HCT116 (cell line): ENCODE measurements at regions not wholly inside any gene's neighbourhood (a gene's known extent, or its start where the extent isn't known, plus 50 kb on each side); places are given as distances from the start of the nearest gene placed in this dataset.

Source experiments
- ZBTB33 ChIP-seq: IDR thresholded peaks from 2 replicates; pipeline ENCODE4 v1.6.1; 2011; ENCODE audit warnings: mild to moderate bottlenecking, low read length, moderate library complexity; ENCODE audit not compliant: insufficient replicate concordance; ENCODE audit errors: extremely low read depth

- no peak for TF ChIP-seq ZBTB33
- TF ChIP-seq, all 23 proteins: peak for 4
These were observed 49.8 kb upstream of the BAHCC1 start (continued) for GRCh38 chr17:81345228-81346089.
